HT1080 (cell line): ENCODE measurements at regions not wholly inside any gene's neighbourhood (a gene's known extent, or its start where the extent isn't known, plus 50 kb on each side); places are given as distances from the start of the nearest gene placed in this dataset.
"Not testable (repeated sequence)": the region's sequence is repeated elsewhere in the genome, so short reads cannot be mapped to it uniquely, and the experiment has no call there.

Source experiments
- DNase-seq: peaks from one replicate; pipeline ENCODE4 v3.0.0-alpha.2; 2015; ENCODE audit warnings: low read depth

- DNase-seq = no peak
Observed at GRCh38 chr6:82795940-82796339, 269.7 kb downstream of the UBE3D start.

GRCh38 chr6:82801083-82801482 lies 264.6 kb downstream of the UBE3D start:
- DNase-seq = no peak

- not testable (repeated sequence) for DNase-seq
Observed at GRCh38 chr6:82816243-82816642, 249.4 kb downstream of the UBE3D start.

DNA sequence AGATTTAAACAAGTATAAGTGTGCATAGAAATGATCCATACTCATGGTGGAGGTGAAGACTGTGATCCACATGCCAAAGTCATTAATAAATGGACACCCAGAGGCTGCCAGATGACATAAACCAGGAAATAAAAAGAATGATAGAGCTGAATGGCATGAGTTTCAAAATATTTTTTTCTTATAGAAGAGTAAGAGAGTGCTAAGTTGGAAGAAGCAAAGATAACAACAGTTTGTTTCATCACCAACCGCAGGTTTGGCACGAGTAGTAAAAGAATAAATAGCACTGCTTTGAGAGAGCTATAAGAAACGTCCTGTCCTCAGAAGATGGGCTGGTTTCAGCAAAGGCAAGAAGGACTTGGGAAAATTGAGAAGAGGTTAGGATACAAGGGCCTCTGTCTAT lies 246.9 kb downstream of the UBE3D start:
- peak; percentile 77 for DNase-seq

DNA sequence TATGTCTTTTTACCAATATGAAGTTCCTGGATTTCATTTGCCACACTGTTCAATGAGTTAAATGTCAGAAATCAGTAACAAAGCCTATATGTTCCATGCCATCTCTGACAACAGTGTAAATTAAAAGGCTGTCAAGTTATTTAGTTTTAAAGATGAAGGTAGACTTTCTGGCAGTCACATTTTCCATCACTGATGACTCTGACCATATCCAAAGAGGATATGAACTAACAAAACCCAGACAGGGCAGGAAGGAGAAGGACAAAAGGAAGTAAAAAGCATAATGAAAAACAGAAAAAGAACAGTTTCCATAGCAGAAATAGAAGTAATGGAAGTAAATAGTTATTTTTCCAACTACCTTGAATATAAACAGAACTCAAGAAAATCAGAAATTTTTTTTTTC lies 242.3 kb downstream of the UBE3D start:
- DNase-seq = no peak

DNA sequence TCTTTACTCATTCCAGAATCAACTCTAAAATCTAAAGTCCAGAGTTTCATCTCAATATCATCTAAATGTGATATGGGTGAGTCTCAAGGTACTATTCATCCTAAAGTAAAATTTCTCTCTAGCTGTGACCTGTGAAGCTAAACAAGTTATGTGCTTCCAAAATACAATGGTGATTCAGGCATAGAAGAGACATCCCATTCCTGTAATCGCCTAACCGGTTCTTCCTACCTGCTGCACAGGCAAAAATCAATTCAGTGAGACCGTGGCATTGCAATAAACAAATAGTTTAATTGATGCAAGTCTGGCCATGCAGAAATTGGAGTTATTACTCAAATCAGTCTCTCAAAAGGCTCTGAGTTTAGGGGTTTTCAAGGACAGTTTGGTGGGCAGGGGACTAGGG lies 232.8 kb downstream of the UBE3D start:
- no peak for DNase-seq

DNA sequence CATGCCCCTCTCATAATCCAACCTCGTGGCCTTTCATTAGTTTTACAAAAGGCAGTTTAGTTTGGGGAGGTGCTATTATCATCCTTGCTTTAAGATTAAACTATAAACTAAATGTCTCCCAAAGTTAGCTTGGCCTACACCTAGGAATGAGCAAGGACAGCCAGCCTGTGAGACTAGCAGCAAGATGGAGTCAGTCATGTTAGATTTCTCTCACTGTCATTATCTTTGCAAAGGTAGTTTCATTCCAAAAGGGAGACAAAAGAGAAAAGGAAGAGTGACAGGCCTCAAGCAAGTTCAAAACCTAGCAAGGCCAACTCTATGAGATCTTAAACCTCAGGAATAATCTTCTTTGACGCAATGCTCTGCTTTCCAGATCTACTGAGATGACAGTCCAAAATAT lies 232.2 kb downstream of the UBE3D start:
- no peak for DNase-seq

DNA sequence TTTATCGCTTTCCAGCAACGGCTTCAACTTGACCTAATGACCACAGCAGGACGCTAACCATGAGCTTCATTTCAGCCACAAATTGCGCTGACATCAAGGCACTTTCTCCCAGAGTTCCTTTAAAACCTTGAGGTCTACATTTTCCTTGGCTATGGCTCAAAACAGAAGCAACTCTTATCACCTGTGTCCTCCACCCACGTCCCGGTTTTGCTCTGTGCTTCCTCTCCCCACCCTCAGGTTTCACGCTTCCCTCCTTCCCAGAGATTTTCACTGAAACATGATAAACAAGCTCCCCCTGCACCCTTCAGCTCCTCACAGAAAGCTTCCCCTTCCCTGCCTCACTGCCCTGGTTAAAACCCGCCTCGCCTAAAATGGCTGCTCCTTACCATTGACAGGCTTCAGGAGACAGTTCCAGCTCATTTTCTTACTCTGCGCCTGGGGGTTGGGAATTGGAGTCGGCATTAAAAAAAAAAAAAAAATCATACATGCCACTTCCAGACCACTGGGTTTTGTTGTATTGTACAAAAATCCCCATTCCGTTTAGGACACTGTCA lies 229.5 kb downstream of the UBE3D start:
- DNase-seq = no peak

DNA sequence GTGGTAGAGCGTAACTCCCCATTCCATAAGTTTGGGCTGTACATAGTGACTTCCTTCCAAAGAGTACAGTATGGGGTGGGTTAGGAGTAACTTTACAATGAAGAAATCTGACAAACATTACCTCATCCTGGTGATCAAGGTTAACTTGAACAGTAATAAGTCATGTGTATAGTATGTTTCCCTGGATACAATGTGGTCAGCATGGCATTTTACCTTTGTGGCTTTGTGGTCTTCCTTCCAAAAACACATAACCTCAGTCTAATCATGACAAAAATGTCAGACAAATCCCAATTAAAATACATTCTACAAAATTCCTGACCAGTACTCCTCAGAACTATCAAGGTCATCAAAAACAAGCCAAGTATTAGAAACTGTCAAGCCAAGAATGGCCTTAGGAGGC lies 225.1 kb downstream of the UBE3D start:
- peak; percentile 49 for DNase-seq

DNA sequence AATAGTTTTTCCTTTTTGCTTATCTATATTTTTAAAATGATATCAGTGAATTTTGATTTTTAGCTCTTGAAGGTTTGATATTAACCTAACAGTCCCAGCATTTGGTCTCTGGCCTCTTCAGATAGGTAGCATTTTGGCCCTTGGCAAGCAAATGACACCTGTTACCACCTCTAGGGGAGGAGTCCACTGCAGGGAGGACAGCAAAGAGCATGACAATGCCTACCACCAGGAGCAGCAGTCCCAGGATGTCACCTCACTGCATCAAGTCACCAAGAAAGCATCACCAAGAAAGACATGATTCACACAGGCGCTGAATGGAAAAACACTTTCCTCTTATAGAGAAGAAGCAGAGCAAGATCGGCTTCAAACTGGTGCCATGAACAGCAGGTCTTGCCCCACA lies 224.3 kb downstream of the UBE3D start:
- no peak for DNase-seq
